H9 (cell line): ENCODE measurements at regions not wholly inside any gene's neighbourhood (a gene's known extent, or its start where the extent isn't known, plus 50 kb on each side); places are given as distances from the start of the nearest gene placed in this dataset.
A peak's percentile ranks its signal among the peaks of the same experiment; 100 is the strongest.

Experiments used
- DNase-seq: peaks from one replicate; pipeline ENCODE4 v3.0.0-alpha.2; 2017
- H2AFZ ChIP-seq: one replicate; pipeline ENCODE4 v1.6.1; 2013; ENCODE audit warnings: mild to moderate bottlenecking, low read length, control low read depth, moderate library complexity
- H2AK5ac ChIP-seq: 2 replicates; pipeline ENCODE4 v1.6.1; 2013; ENCODE audit warnings: low read length, control low read depth, mixed read lengths; ENCODE audit not compliant: insufficient read length
- H2BK120ac ChIP-seq: one replicate; pipeline ENCODE4 v1.6.1; 2013; ENCODE audit warnings: low read depth, mild to moderate bottlenecking, low read length, control low read depth, inconsistent platforms; ENCODE audit not compliant: poor library complexity, severe bottlenecking
- H2BK12ac ChIP-seq: 2 replicates; pipeline ENCODE4 v1.6.1; 2013; ENCODE audit warnings: low read length, control low read depth, mixed read lengths, low read depth; ENCODE audit not compliant: insufficient read length
- H2BK15ac ChIP-seq: 2 replicates; pipeline ENCODE4 v1.6.1; 2013; ENCODE audit warnings: low read depth, low read length, control low read depth
- H2BK20ac ChIP-seq: one replicate; pipeline ENCODE4 v1.6.1; 2013; ENCODE audit warnings: low read depth, mild to moderate bottlenecking, low read length, control low read depth, inconsistent platforms; ENCODE audit not compliant: poor library complexity, severe bottlenecking
- H2BK5ac ChIP-seq: 2 replicates; pipeline ENCODE4 v1.6.1; 2013; ENCODE audit warnings: low read length, control low read depth, mixed read lengths; ENCODE audit not compliant: insufficient read length
- H3K14ac ChIP-seq: 2 replicates; pipeline ENCODE4 v1.6.1; 2013; ENCODE audit warnings: low read length, control low read depth; ENCODE audit not compliant: insufficient read depth
- H3K18ac ChIP-seq: 2 replicates; pipeline ENCODE4 v1.6.1; 2013; ENCODE audit warnings: low read depth, mild to moderate bottlenecking, mixed read lengths, low read length, control low read depth; ENCODE audit not compliant: insufficient read length
- H3K23ac ChIP-seq: 2 replicates; pipeline ENCODE4 v1.6.1; 2013; ENCODE audit warnings: low read length, control low read depth, mixed read lengths, low read depth; ENCODE audit not compliant: insufficient read length
- H3K23me2 ChIP-seq: 2 replicates; pipeline ENCODE4 v1.6.1; 2013; ENCODE audit warnings: low read depth, mild to moderate bottlenecking, mixed read lengths, low read length, control low read depth; ENCODE audit not compliant: insufficient read length, poor library complexity, severe bottlenecking
- H3K27ac ChIP-seq: 2 replicates; pipeline ENCODE4 v1.5.1; 2013; ENCODE audit warnings: low read length, control low read depth, mixed read lengths, low read depth; ENCODE audit not compliant: insufficient read length
- H3K27me3 ChIP-seq: 2 replicates; pipeline ENCODE4 v1.6.1; 2013; ENCODE audit warnings: low read length, control low read depth, inconsistent platforms; ENCODE audit not compliant: insufficient read depth
- H3K4ac ChIP-seq: 2 replicates; pipeline ENCODE4 v1.6.1; 2013; ENCODE audit warnings: low read depth, mild to moderate bottlenecking, control low read depth, inconsistent platforms, low read length, moderate library complexity
- H3K4me1 ChIP-seq: 2 replicates; pipeline ENCODE4 v1.6.1; 2013; ENCODE audit warnings: low read length, control low read depth, inconsistent platforms; ENCODE audit not compliant: insufficient read depth
- H3K4me2 ChIP-seq: 2 replicates; pipeline ENCODE4 v1.6.1; 2013; ENCODE audit warnings: low read length, control low read depth, mixed read lengths; ENCODE audit not compliant: insufficient read length, insufficient read depth
- H3K56ac ChIP-seq: 2 replicates; pipeline ENCODE4 v1.6.1; 2013; ENCODE audit warnings: low read depth, mild to moderate bottlenecking, mixed read lengths, low read length, control low read depth; ENCODE audit not compliant: insufficient read length
- H3K79me1 ChIP-seq: 2 replicates; pipeline ENCODE4 v1.6.1; 2013; ENCODE audit warnings: low read depth, mild to moderate bottlenecking, moderate library complexity, low read length, control low read depth, inconsistent platforms; ENCODE audit not compliant: insufficient read depth, poor library complexity, severe bottlenecking
- H3K79me2 ChIP-seq: 2 replicates; pipeline ENCODE4 v1.6.1; 2013; ENCODE audit warnings: low read length, control low read depth, inconsistent platforms; ENCODE audit not compliant: insufficient read depth
- H3K9ac ChIP-seq: 2 replicates; pipeline ENCODE4 v1.6.1; 2013; ENCODE audit warnings: low read length, control low read depth, mixed read lengths; ENCODE audit not compliant: insufficient read length; ENCODE audit errors: extremely low read depth
- H3K9me3 ChIP-seq: one replicate; pipeline ENCODE4 v1.6.1; 2013; ENCODE audit warnings: low read depth, low read length, inconsistent platforms; ENCODE audit not compliant: control insufficient read depth
- H3T11ph ChIP-seq: one replicate; pipeline ENCODE4 v1.6.1; 2013; ENCODE audit warnings: mild to moderate bottlenecking, low read length, control low read depth, inconsistent platforms
- H4K20me1 ChIP-seq: one replicate; pipeline ENCODE4 v1.6.1; 2013; ENCODE audit not compliant: control insufficient read depth, insufficient read length, insufficient read depth
- H4K5ac ChIP-seq: 2 replicates; pipeline ENCODE4 v1.6.1; 2013; ENCODE audit warnings: low read depth, mild to moderate bottlenecking, mixed read lengths, low read length, control low read depth; ENCODE audit not compliant: insufficient read length
- H4K8ac ChIP-seq: replicated peaks from 2 replicates; pipeline ENCODE4 v1.6.1; 2013; ENCODE audit warnings: low read length, control low read depth, mixed read lengths, low read depth; ENCODE audit not compliant: insufficient read length
- H4K91ac ChIP-seq: 2 replicates; pipeline ENCODE4 v1.6.1; 2013; ENCODE audit warnings: low read depth, mild to moderate bottlenecking, moderate library complexity, mixed read lengths, low read length, control low read depth; ENCODE audit not compliant: insufficient read length
- H3K27ac Mint-ChIP-seq, 3 experiments: 2 replicates in 2 of 3; 3 replicates in 1 of 3; pipeline ENCODE4 v1.8.0; 2020 to 2021; ENCODE audit warnings: mixed read lengths in 3 of 3, mild to moderate bottlenecking in 1 of 3, moderate library complexity in 1 of 3
- H3K27me3 Mint-ChIP-seq: 2 replicates; pipeline ENCODE4 v1.8.0; 2021; ENCODE audit warnings: low read depth, mild to moderate bottlenecking, moderate library complexity, mixed read lengths
- H3K36me3 Mint-ChIP-seq, 3 experiments: 2 replicates in 2 of 3; 3 replicates in 1 of 3; pipeline ENCODE4 v1.8.0; 2020 to 2021; ENCODE audit warnings: low read depth in 3 of 3, mixed read lengths in 3 of 3; ENCODE audit not compliant: insufficient read depth in 1 of 3
- H3K4me1 Mint-ChIP-seq, 2 experiments: 2 replicates each; pipeline ENCODE4 v1.8.0; 2020; ENCODE audit warnings: mixed read lengths in 2 of 2
- H3K4me3 Mint-ChIP-seq, 2 experiments: 2 replicates in 1 of 2; 3 replicates in 1 of 2; pipeline ENCODE4 v1.8.0; 2020 to 2021; ENCODE audit warnings: mild to moderate bottlenecking in 2 of 2, mixed read lengths in 2 of 2, moderate library complexity in 1 of 2
- H3K9me3 Mint-ChIP-seq, 2 experiments: 2 replicates in 1 of 2; 3 replicates in 1 of 2; pipeline ENCODE4 v1.8.0; 2020; ENCODE audit warnings: mild to moderate bottlenecking in 2 of 2, mixed read lengths in 2 of 2, moderate library complexity in 1 of 2
- CTCF ChIP-seq: fragments of 200-600 bp; sonication (generic); conservative IDR thresholded peaks from 3 replicates; pipeline ENCODE4 v1.8.0; 2021; ENCODE audit warnings: antibody characterized with exemption, mild to moderate bottlenecking
- WGBS: extraction: QIAGEN DNeasy Blood & Tissue Kit; methylation state at CpG from one replicate; pipeline ENCODE4 v1.1.7; 2013; ENCODE audit warnings: missing lambda C conversion rate, low lambda C conversion rate, mixed read lengths; ENCODE audit not compliant: insufficient read length; ENCODE audit errors: extremely low coverage; 5-methylcytosine and 5-hydroxymethylcytosine counted together

- no peak for DNase-seq
- no peak overlapping the region for H2BK12ac ChIP-seq
- no peaks in the 10 kb centered on the region for H4K20me1 ChIP-seq
- no peaks in the 10 kb centered on the region for H3K27me3 ChIP-seq
- H3K56ac ChIP-seq, result no peak overlapping the region
- no peak overlapping the region for H4K8ac ChIP-seq
- H4K5ac ChIP-seq, result no peak overlapping the region
- H3K4me1 ChIP-seq, result no peaks in the 10 kb centered on the region; the same call in 1 of the 2 replicates
- Mint-ChIP-seq H3K27ac (peak overlapping the region in 1 of 3 experiments; percentile 56; a peak in 1 of 7 replicates), H3K27me3 (peaks cover 8% of the 10 kb centered on the region), H3K4me1 (peaks cover 19 to 29% of the 10 kb centered on the region in 2 experiments), H3K9me3 (peaks cover 22% of the 10 kb centered on the region in 2 experiments), H3K4me3 (no peak overlapping the region), H3K36me3 (peaks cover 13 to 24% (median 19%) of the 10 kb centered on the region in 3 experiments)
- H2BK15ac ChIP-seq, result no peak overlapping the region
- H3K9ac ChIP-seq, result no peak overlapping the region
- no peak overlapping the region for H2BK120ac ChIP-seq
- no peak overlapping the region for H2AFZ ChIP-seq
- H3K27ac ChIP-seq, result no peak overlapping the region
- no peak overlapping the region for H2AK5ac ChIP-seq
- TF ChIP-seq CTCF, result no peak
- H3K23ac ChIP-seq, result no peak overlapping the region
- H3K14ac ChIP-seq, result no peak overlapping the region
- no peaks in the 10 kb centered on the region for H3K79me2 ChIP-seq
- H3K4me2 ChIP-seq, result no peak overlapping the region
- H3T11ph ChIP-seq, result no peak overlapping the region
- H2BK20ac ChIP-seq, result no peak overlapping the region
- WGBS, result no CpG with 5 or more reads among the region's 3 CpGs
- peaks cover under 1% of the 10 kb centered on the region for H3K23me2 ChIP-seq
- no peak overlapping the region for H4K91ac ChIP-seq
- no peak overlapping the region for H2BK5ac ChIP-seq
- H3K18ac ChIP-seq, result no peak overlapping the region
- H3K9me3 ChIP-seq, result no peaks in the 10 kb centered on the region
- H3K4ac ChIP-seq, result no peak overlapping the region
- H3K79me1 ChIP-seq, result no peaks in the 10 kb centered on the region
Measured at GRCh38 chr13:106343836-106344235, 191.6 kb downstream of the EFNB2 start.
